Loucy (cell line): ENCODE measurements at regions not wholly inside any gene's neighbourhood (a gene's known extent, or its start where the extent isn't known, plus 50 kb on each side); places are given as distances from the start of the nearest gene placed in this dataset.
A peak's percentile ranks its signal among the peaks of the same experiment; 100 is the strongest.

Experiments used
- H2AFZ ChIP-seq: fragments of 200-600 bp; sonication (generic); 2 replicates; pipeline ENCODE4 v1.6.0; 2016; ENCODE audit warnings: antibody characterized with exemption, mild to moderate bottlenecking, low read length, moderate library complexity
- H3F3A ChIP-seq: fragments of 200-600 bp; 2 replicates; pipeline ENCODE4 v1.6.0; 2016; ENCODE audit warnings: antibody characterized with exemption, low read depth, mild to moderate bottlenecking
- H3K27me3 ChIP-seq: fragments of 200-600 bp; sonication (generic); 2 replicates; pipeline ENCODE4 v1.6.1; 2014; ENCODE audit warnings: low read length, mild to moderate bottlenecking; ENCODE audit not compliant: insufficient read depth, poor library complexity, severe bottlenecking
- H3K36me3 ChIP-seq: fragments of 200-600 bp; sonication (generic); 2 replicates; pipeline ENCODE4 v1.6.1; 2016; ENCODE audit warnings: low read length; ENCODE audit not compliant: insufficient read depth
- H3K4me1 ChIP-seq: fragments of 200-600 bp; sonication (generic); 2 replicates; pipeline ENCODE4 v1.5.1; 2014; ENCODE audit warnings: low read length, mild to moderate bottlenecking; ENCODE audit not compliant: insufficient read depth, poor library complexity, severe bottlenecking
- H3K4me2 ChIP-seq: fragments of 200-600 bp; sonication (generic); 2 replicates; pipeline ENCODE4 v1.6.0; 2014; ENCODE audit warnings: antibody characterized with exemption, low read length, low read depth, mild to moderate bottlenecking; ENCODE audit not compliant: poor library complexity, severe bottlenecking
- H3K4me3 ChIP-seq: fragments of 200-600 bp; sonication (generic); 2 replicates; pipeline ENCODE4 v1.5.1; 2014; ENCODE audit warnings: low read length, mild to moderate bottlenecking, mixed read lengths; ENCODE audit not compliant: poor library complexity, severe bottlenecking
- H3K79me2 ChIP-seq: fragments of 200-600 bp; sonication (generic); 2 replicates; pipeline ENCODE4 v1.6.1; 2014; ENCODE audit warnings: low read length; ENCODE audit not compliant: insufficient read depth
- H3K9ac ChIP-seq: fragments of 200-600 bp; sonication (generic); 2 replicates; pipeline ENCODE4 v1.6.0; 2014; ENCODE audit warnings: mild to moderate bottlenecking, low read depth, low read length, moderate library complexity; ENCODE audit not compliant: poor library complexity, severe bottlenecking
- H3K9me2 ChIP-seq: fragments of 200-600 bp; sonication (generic); replicated peaks from 2 replicates; pipeline ENCODE4 v1.6.1; 2016; ENCODE audit warnings: low read depth, low read length, mixed read lengths
- H3K9me3 ChIP-seq: fragments of 200-600 bp; sonication (generic); 2 replicates; pipeline ENCODE4 v1.6.1; 2014; ENCODE audit warnings: mild to moderate bottlenecking, antibody characterized with exemption, low read length, low read depth; ENCODE audit not compliant: insufficient read depth
- H4K20me1 ChIP-seq: fragments of 200-600 bp; sonication (generic); 2 replicates; pipeline ENCODE4 v1.6.0; 2014; ENCODE audit warnings: antibody characterized with exemption, low read length, mild to moderate bottlenecking; ENCODE audit not compliant: insufficient read depth, poor library complexity, severe bottlenecking
- EZH2phosphoT487 ChIP-seq: fragments of 200-600 bp; IDR thresholded peaks from 2 replicates; pipeline ENCODE4 v1.6.1; 2018; ENCODE audit warnings: antibody characterized with exemption, mild to moderate bottlenecking, moderate library complexity, borderline replicate concordance
- TF ChIP-seq, protein P1 (sequence below): fragments of 200-600 bp; sonication (generic); conservative IDR thresholded peaks from 2 replicates; pipeline ENCODE4 v1.5.1; 2014; ENCODE audit warnings: mild to moderate bottlenecking, antibody characterized with exemption, low read length

DNA sequence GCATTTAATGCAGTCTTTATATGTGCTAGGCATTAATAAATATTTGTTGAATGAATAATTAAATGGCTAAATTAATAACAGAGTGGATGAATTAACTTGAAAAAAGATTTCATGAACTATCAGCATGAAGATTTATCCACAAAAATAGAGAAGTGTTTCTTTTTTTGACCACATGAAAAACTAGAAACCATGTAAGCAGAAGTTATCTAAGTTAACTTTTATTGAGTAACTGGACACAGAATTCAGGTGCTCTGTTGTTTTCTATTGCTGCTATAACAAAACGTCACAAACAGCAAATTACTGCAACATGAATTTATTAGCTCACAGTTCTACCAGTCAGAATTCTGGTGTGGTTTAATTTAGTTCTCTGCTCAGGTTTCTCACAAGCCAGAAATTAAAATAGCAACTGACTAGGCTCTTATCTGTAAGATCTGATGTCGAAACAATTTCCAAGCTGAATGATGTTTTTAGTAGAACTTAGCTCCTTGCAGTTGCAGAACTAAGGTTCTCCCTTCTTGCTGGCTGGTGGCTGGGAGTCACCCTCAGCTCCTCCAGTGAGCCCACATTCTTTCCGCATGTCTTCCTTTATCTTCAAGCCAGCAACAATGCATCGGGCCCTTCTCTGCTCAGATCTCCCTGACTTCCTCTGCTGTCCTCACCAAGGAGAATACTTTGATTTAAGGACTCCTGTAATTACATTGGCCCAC lies 810.2 kb upstream of the ALCAM start:
- H3K27me3 ChIP-seq = no peaks in the 10 kb centered on the region
- H4K20me1 ChIP-seq = no peaks in the 10 kb centered on the region
- TF ChIP-seq, protein P1, sequence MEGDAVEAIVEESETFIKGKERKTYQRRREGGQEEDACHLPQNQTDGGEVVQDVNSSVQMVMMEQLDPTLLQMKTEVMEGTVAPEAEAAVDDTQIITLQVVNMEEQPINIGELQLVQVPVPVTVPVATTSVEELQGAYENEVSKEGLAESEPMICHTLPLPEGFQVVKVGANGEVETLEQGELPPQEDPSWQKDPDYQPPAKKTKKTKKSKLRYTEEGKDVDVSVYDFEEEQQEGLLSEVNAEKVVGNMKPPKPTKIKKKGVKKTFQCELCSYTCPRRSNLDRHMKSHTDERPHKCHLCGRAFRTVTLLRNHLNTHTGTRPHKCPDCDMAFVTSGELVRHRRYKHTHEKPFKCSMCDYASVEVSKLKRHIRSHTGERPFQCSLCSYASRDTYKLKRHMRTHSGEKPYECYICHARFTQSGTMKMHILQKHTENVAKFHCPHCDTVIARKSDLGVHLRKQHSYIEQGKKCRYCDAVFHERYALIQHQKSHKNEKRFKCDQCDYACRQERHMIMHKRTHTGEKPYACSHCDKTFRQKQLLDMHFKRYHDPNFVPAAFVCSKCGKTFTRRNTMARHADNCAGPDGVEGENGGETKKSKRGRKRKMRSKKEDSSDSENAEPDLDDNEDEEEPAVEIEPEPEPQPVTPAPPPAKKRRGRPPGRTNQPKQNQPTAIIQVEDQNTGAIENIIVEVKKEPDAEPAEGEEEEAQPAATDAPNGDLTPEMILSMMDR = no peak
- TF ChIP-seq EZH2phosphoT487 = no peak
- no peak overlapping the region for H3K4me3 ChIP-seq
- H3K4me2 ChIP-seq = no peak overlapping the region
- no peaks in the 10 kb centered on the region for H3K79me2 ChIP-seq
- no peaks in the 10 kb centered on the region for H3K4me1 ChIP-seq
- no peak overlapping the region for H2AFZ ChIP-seq
- H3F3A ChIP-seq = no peaks in the 10 kb centered on the region
- no peaks in the 10 kb centered on the region for H3K9me2 ChIP-seq
- H3K9ac ChIP-seq = no peak overlapping the region
- no peaks in the 10 kb centered on the region for H3K9me3 ChIP-seq
- H3K36me3 ChIP-seq = no peaks in the 10 kb centered on the region

DNA sequence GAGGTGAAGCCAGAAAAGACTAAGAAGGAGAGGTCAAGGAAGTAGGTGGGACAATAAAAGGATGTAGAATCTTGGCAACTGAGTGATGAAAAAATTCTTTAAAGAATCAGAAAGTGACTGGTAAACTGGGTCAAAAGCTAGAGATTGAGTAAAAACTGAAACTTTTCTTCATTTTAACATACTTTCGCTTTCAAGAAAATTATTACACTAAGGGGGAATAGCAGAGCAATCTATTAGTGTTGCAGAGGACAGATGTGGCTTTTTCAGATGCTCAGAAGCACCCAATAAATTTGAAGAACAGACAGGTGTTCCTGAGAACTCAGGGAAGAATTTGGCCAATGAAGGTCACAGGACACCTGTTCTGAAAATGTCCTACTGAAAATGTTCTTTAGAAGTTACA lies 805.4 kb upstream of the ALCAM start:
- Histone ChIP-seq H3K9me3 (no peaks in the 10 kb centered on the region), H3K27me3 (no peaks in the 10 kb centered on the region), H3K9me2 (no peaks in the 10 kb centered on the region), H2AFZ (no peak overlapping the region), H4K20me1 (no peaks in the 10 kb centered on the region), H3F3A (no peaks in the 10 kb centered on the region), H3K4me3 (no peak overlapping the region), H3K9ac (no peak overlapping the region), H3K4me2 (no peak overlapping the region), H3K4me1 (no peaks in the 10 kb centered on the region), H3K36me3 (no peaks in the 10 kb centered on the region), H3K79me2 (no peaks in the 10 kb centered on the region)
- TF ChIP-seq EZH2phosphoT487 = no peak
- TF ChIP-seq, protein P1 = no peak

DNA sequence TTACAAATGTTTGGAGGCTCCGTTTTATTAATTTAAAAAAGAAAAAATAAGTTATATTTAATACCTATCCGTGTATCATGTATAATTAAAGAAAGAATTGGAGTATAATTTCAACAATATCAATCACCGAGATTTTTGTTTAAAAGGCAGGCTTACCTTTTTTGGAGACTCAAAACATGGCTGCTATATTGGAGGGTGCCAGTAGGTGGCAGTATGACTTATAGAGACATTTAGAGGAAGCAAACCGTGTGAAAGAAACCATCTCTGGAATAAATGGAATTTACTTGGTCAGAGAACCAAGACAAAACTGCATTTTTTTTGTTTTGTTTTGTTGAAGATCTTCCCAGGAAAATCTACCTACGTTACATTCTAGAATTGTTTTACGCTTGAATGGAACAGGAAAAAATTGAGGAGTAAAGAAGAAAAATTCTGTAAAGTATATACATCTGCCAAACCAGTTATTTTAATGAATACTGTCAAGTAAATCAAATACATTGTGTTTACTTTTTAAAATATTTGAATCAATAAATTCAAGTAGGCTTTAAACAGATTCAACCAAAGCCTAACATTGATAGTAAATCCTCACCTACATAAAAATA lies 802.6 kb upstream of the ALCAM start:
- H3K4me2 ChIP-seq = no peak overlapping the region
- no peak overlapping the region for H3K4me3 ChIP-seq
- no peaks in the 10 kb centered on the region for H3K9me2 ChIP-seq
- no peaks in the 10 kb centered on the region for H3K9me3 ChIP-seq
- H3K4me1 ChIP-seq = no peaks in the 10 kb centered on the region
- no peaks in the 10 kb centered on the region for H3K36me3 ChIP-seq
- H3K79me2 ChIP-seq = no peaks in the 10 kb centered on the region
- no peak overlapping the region for H3K9ac ChIP-seq
- H2AFZ ChIP-seq = no peak overlapping the region
- H3F3A ChIP-seq = no peaks in the 10 kb centered on the region
- H3K27me3 ChIP-seq = no peaks in the 10 kb centered on the region
- H4K20me1 ChIP-seq = no peaks in the 10 kb centered on the region
- no peak for TF ChIP-seq EZH2phosphoT487
- TF ChIP-seq, protein P1 = peak; percentile 79
